ENCODE measurements at regions not wholly inside any gene's neighbourhood (a gene's known extent, or its start where the extent isn't known, plus 50 kb on each side); places are given as distances from the start of the nearest gene placed in this dataset.

DNA sequence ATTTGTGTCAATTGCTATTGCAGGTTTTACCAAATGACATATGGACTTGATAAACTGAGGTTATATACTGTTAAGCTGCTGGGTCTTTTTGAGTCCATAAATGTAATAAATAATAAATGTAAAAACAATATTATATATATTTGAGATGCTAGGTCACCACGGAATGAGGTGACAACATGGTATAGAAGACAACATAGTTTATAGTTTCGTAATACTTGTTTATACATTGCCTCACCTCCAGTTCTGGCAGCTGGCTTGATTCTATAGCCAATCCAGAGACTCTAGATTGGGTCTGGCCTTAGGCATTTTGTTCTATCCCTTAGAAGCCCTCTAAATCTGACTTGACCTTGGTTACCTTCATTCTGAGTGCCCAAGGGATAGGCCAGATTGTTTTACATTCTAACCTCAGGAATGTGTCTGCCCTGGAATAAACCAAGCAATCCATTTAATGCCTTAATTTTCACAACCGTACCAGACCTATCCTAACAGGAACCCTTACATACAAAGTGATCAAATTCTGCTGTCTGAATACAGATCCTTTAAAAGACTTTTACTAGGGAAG lies 61.5 kb upstream of the STXBP5 start:
- TF ChIP-seq, protein P1, sequence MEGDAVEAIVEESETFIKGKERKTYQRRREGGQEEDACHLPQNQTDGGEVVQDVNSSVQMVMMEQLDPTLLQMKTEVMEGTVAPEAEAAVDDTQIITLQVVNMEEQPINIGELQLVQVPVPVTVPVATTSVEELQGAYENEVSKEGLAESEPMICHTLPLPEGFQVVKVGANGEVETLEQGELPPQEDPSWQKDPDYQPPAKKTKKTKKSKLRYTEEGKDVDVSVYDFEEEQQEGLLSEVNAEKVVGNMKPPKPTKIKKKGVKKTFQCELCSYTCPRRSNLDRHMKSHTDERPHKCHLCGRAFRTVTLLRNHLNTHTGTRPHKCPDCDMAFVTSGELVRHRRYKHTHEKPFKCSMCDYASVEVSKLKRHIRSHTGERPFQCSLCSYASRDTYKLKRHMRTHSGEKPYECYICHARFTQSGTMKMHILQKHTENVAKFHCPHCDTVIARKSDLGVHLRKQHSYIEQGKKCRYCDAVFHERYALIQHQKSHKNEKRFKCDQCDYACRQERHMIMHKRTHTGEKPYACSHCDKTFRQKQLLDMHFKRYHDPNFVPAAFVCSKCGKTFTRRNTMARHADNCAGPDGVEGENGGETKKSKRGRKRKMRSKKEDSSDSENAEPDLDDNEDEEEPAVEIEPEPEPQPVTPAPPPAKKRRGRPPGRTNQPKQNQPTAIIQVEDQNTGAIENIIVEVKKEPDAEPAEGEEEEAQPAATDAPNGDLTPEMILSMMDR (IDR thresholded peaks at IDR 0.05; ENCODE audit: borderline replicate concordance, extremely low read depth, low read length, poor library complexity, severe bottlenecking) = no peak
- no peak for TF ChIP-seq EZH2 (IDR thresholded peaks at IDR 0.05; ENCODE audit: borderline replicate concordance, low read depth, low read length, severe bottlenecking)
